ENCODE measurements at regions not wholly inside any gene's neighbourhood (a gene's known extent, or its start where the extent isn't known, plus 50 kb on each side); places are given as distances from the start of the nearest gene placed in this dataset.

DNA sequence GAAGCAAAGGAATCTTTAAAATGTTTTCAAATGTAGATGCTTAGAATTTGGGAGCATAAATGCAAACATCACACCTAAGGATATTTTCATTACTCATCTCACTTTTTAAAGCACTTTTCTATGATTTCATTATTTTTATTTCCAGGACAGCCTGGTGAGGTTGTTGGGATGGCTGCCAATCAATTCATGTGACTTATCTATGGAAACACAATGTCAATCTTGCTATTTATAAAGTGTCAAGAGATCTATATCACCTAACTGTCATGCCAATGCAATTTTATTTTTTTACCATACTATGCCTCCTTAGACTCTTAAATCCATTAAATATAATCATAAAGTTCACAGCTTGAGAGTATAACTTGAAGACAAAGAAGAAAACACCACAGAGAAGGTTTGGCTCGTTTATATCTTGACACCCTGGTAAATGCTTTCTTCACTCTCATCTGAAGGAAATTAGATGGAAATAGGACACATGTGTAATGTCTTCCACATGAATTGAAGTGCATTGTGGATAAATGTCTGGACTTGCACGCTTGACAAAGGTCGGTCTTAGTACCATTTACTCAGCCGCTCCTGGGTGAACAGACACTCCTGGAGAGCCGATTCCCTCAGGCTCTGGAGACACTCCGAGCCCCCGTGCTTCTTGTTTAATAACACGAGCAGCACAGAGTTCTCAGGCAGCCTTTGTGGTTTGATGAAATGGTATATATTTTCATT lies 425.7 kb upstream of the FAT1 start:
- Histone ChIP-seq H3K27me3 (ENCODE audit: low read length) (no peaks in the 10 kb centered on the region), H2AFZ (ENCODE audit: low read depth, low read length, severe bottlenecking) (no peak overlapping the region), H3K4me2 (ENCODE audit: low read depth, low read length, poor library complexity, severe bottlenecking) (no peak overlapping the region), H3K79me2 (ENCODE audit: insufficient read depth, low read length) (no peaks in the 10 kb centered on the region), H3K27ac (ENCODE audit: low read depth, low read length) (no peak overlapping the region), H3K36me3 (ENCODE audit: low read length) (no peaks in the 10 kb centered on the region), H3K9me2 (replicated peaks; ENCODE audit: insufficient read depth, low read length) (no peaks in the 10 kb centered on the region), H3K4me3 (ENCODE audit: insufficient read depth, low read length, poor library complexity, severe bottlenecking) (no peak overlapping the region), H3K9ac (ENCODE audit: low read length) (no peak overlapping the region), H3F3A (ENCODE audit: insufficient read depth) (no peaks in the 10 kb centered on the region), H4K20me1 (ENCODE audit: low read depth, low read length) (no peaks in the 10 kb centered on the region), H3K9me3 (ENCODE audit: insufficient read depth, low read length) (no peaks in the 10 kb centered on the region)
- TF ChIP-seq, protein P1, sequence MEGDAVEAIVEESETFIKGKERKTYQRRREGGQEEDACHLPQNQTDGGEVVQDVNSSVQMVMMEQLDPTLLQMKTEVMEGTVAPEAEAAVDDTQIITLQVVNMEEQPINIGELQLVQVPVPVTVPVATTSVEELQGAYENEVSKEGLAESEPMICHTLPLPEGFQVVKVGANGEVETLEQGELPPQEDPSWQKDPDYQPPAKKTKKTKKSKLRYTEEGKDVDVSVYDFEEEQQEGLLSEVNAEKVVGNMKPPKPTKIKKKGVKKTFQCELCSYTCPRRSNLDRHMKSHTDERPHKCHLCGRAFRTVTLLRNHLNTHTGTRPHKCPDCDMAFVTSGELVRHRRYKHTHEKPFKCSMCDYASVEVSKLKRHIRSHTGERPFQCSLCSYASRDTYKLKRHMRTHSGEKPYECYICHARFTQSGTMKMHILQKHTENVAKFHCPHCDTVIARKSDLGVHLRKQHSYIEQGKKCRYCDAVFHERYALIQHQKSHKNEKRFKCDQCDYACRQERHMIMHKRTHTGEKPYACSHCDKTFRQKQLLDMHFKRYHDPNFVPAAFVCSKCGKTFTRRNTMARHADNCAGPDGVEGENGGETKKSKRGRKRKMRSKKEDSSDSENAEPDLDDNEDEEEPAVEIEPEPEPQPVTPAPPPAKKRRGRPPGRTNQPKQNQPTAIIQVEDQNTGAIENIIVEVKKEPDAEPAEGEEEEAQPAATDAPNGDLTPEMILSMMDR (IDR thresholded peaks at IDR 0.05; ENCODE audit: insufficient read depth, low read length, poor library complexity, severe bottlenecking), result no peak
- TF ChIP-seq EZH2phosphoT487 (conservative IDR thresholded peaks at IDR 0.05; ENCODE audit: low read length), result no peak

DNA sequence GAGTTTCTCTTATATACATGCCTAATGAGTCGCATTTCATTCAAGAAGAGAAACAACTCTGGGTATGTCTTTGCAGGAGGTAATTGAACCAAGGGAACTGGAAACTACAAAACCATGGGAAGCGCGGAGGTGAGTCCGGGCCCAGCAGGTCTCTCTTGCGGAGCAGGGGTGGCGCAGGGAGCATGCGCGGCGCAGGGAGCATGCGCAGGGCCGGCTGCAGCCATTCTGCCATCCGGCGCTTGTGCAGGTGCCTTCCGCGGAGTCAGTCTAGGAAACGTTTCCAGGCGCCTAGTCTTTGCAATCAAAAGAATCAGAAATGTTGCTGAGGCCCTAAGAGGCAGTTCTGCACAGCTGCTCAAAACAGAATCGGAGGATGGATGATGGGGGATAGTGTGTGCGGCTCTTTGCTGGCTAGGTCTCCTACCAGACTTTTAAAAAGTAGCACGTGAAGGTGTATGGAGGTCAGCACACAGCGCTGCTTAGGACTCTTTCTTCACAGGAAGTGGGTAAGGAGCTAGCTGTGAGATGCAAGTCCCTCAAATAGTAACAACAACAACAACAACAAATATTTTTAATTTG lies 433.8 kb upstream of the FAT1 start:
- TF ChIP-seq, protein P1 (IDR thresholded peaks at IDR 0.05; ENCODE audit: insufficient read depth, low read length, poor library complexity, severe bottlenecking), result no peak
- no peak for TF ChIP-seq EZH2phosphoT487 (conservative IDR thresholded peaks at IDR 0.05; ENCODE audit: low read length)
- H3K36me3 ChIP-seq (ENCODE audit: low read length), result no peaks in the 10 kb centered on the region
- H3K4me3 ChIP-seq (ENCODE audit: insufficient read depth, low read length, poor library complexity, severe bottlenecking), result no peak overlapping the region
- H3K9ac ChIP-seq (ENCODE audit: low read length), result no peak overlapping the region
- no peaks in the 10 kb centered on the region for H3K9me3 ChIP-seq (ENCODE audit: insufficient read depth, low read length)
- no peak overlapping the region for H2AFZ ChIP-seq (ENCODE audit: low read depth, low read length, severe bottlenecking)
- H3K4me2 ChIP-seq (ENCODE audit: low read depth, low read length, poor library complexity, severe bottlenecking), result no peak overlapping the region
- no peak overlapping the region for H3K27ac ChIP-seq (ENCODE audit: low read depth, low read length)
- no peaks in the 10 kb centered on the region for H3K27me3 ChIP-seq (ENCODE audit: low read length)
- no peaks in the 10 kb centered on the region for H3K79me2 ChIP-seq (ENCODE audit: insufficient read depth, low read length)
- no peaks in the 10 kb centered on the region for H3F3A ChIP-seq (ENCODE audit: insufficient read depth)
- H3K9me2 ChIP-seq (replicated peaks; ENCODE audit: insufficient read depth, low read length), result no peaks in the 10 kb centered on the region
- no peaks in the 10 kb centered on the region for H4K20me1 ChIP-seq (ENCODE audit: low read depth, low read length)

DNA sequence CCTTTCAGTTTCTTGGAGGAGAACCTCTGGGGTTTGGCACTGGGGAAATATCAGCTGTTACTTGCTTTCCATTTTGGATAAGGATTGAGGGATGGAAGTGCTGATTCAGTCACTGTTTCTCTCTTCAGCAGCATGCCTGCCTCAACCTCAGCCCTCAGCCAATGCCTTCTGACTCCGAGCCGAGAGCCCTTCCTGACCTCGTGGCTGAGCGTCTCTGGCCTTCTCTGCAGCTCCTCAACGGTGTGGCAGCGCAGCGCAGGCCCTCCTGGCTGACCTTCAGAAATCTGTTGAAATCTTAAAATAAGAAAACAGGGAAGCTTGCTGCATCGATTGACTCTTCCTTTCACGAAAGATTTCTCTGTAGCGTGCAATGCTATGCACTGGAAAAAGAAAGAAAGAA lies 434.3 kb upstream of the FAT1 start:
- H3F3A ChIP-seq (ENCODE audit: insufficient read depth), result no peaks in the 10 kb centered on the region
- no peak overlapping the region for H2AFZ ChIP-seq (ENCODE audit: low read depth, low read length, severe bottlenecking)
- no peaks in the 10 kb centered on the region for H4K20me1 ChIP-seq (ENCODE audit: low read depth, low read length)
- H3K27ac ChIP-seq (ENCODE audit: low read depth, low read length), result no peak overlapping the region
- H3K9ac ChIP-seq (ENCODE audit: low read length), result no peak overlapping the region
- no peaks in the 10 kb centered on the region for H3K9me3 ChIP-seq (ENCODE audit: insufficient read depth, low read length)
- TF ChIP-seq, protein P1 (IDR thresholded peaks at IDR 0.05; ENCODE audit: insufficient read depth, low read length, poor library complexity, severe bottlenecking), result no peak
- no peak for TF ChIP-seq EZH2phosphoT487 (conservative IDR thresholded peaks at IDR 0.05; ENCODE audit: low read length)
- no peaks in the 10 kb centered on the region for H3K79me2 ChIP-seq (ENCODE audit: insufficient read depth, low read length)
- H3K27me3 ChIP-seq (ENCODE audit: low read length), result no peaks in the 10 kb centered on the region
- no peak overlapping the region for H3K4me3 ChIP-seq (ENCODE audit: insufficient read depth, low read length, poor library complexity, severe bottlenecking)
- no peaks in the 10 kb centered on the region for H3K36me3 ChIP-seq (ENCODE audit: low read length)
- H3K9me2 ChIP-seq (replicated peaks; ENCODE audit: insufficient read depth, low read length), result no peaks in the 10 kb centered on the region
- H3K4me2 ChIP-seq (ENCODE audit: low read depth, low read length, poor library complexity, severe bottlenecking), result no peak overlapping the region

Measured in SU-DHL-6 (cell line).